Osteocyte (in vitro differentiated cells): ENCODE measurements at regions not wholly inside any gene's neighbourhood (a gene's known extent, or its start where the extent isn't known, plus 50 kb on each side); places are given as distances from the start of the nearest gene placed in this dataset.
A peak's percentile ranks its signal among the peaks of the same experiment; 100 is the strongest.

Experiments used
- DNase-seq: peaks from one replicate; pipeline ENCODE4 v3.0.0; 2021; ENCODE audit warnings: mixed read lengths; ENCODE audit not compliant: unreplicated experiment; ENCODE audit errors: extremely low spot score
- H3K27ac Mint-ChIP-seq: one replicate; pipeline ENCODE4 v1.8.0; 2021; ENCODE audit warnings: mild to moderate bottlenecking, mixed read lengths; ENCODE audit not compliant: unreplicated experiment
- H3K27me3 Mint-ChIP-seq: one replicate; pipeline ENCODE4 v1.8.0; 2021; ENCODE audit warnings: mixed read lengths; ENCODE audit not compliant: unreplicated experiment
- H3K36me3 Mint-ChIP-seq: one replicate; pipeline ENCODE4 v1.8.0; 2021; ENCODE audit warnings: mixed read lengths; ENCODE audit not compliant: unreplicated experiment
- H3K4me1 Mint-ChIP-seq: one replicate; pipeline ENCODE4 v1.8.0; 2021; ENCODE audit warnings: mixed read lengths; ENCODE audit not compliant: unreplicated experiment
- H3K4me3 Mint-ChIP-seq: one replicate; pipeline ENCODE4 v1.8.0; 2021; ENCODE audit warnings: mild to moderate bottlenecking, moderate library complexity, mixed read lengths; ENCODE audit not compliant: unreplicated experiment
- H3K9me3 Mint-ChIP-seq: one replicate; pipeline ENCODE4 v1.8.0; 2021; ENCODE audit warnings: mixed read lengths; ENCODE audit not compliant: unreplicated experiment
- CTCF ChIP-seq: fragments of 200-600 bp; sonication (generic); IDR thresholded peaks from 2 replicates; pipeline ENCODE4 v1.5.0; 2021; ENCODE audit warnings: antibody characterized with exemption, mild to moderate bottlenecking, moderate library complexity

GRCh38 chr11:95361180-95361579, 130.2 kb upstream of the SESN3 start:
- Mint-ChIP-seq H3K9me3 (no peaks in the 10 kb centered on the region), H3K27ac (no peak overlapping the region), H3K4me1 (peaks cover 43% of the 10 kb centered on the region), H3K36me3 (no peaks in the 10 kb centered on the region), H3K4me3 (no peak overlapping the region), H3K27me3 (no peaks in the 10 kb centered on the region)
- no peak for DNase-seq
- no peak for TF ChIP-seq CTCF

- no peak overlapping the region for H3K4me3 Mint-ChIP-seq
- peaks cover 44% of the 10 kb centered on the region for H3K4me1 Mint-ChIP-seq
- TF ChIP-seq CTCF: no peak
- H3K27me3 Mint-ChIP-seq: no peaks in the 10 kb centered on the region
- no peak for DNase-seq
- H3K27ac Mint-ChIP-seq: no peak overlapping the region
- H3K36me3 Mint-ChIP-seq: no peaks in the 10 kb centered on the region
- no peaks in the 10 kb centered on the region for H3K9me3 Mint-ChIP-seq
Measured at GRCh38 chr11:95360377-95361075, 129.5 kb upstream of the SESN3 start.

- no peak for TF ChIP-seq CTCF
- peaks cover 37% of the 10 kb centered on the region for H3K4me1 Mint-ChIP-seq
- no peaks in the 10 kb centered on the region for H3K27me3 Mint-ChIP-seq
- DNase-seq: no peak
- H3K27ac Mint-ChIP-seq: no peak overlapping the region
- H3K9me3 Mint-ChIP-seq: no peaks in the 10 kb centered on the region
- H3K4me3 Mint-ChIP-seq: no peak overlapping the region
- H3K36me3 Mint-ChIP-seq: no peaks in the 10 kb centered on the region
Measured at GRCh38 chr11:95359756-95360155, 128.8 kb upstream of the SESN3 start.

GRCh38 chr11:95359341-95359663, 128.3 kb upstream of the SESN3 start:
- no peak overlapping the region for H3K4me3 Mint-ChIP-seq
- no peaks in the 10 kb centered on the region for H3K36me3 Mint-ChIP-seq
- DNase-seq: no peak
- no peaks in the 10 kb centered on the region for H3K27me3 Mint-ChIP-seq
- TF ChIP-seq CTCF: no peak
- peak overlapping the region; percentile 34 for H3K27ac Mint-ChIP-seq
- no peaks in the 10 kb centered on the region for H3K9me3 Mint-ChIP-seq
- peaks cover 32% of the 10 kb centered on the region for H3K4me1 Mint-ChIP-seq

- H3K4me3 Mint-ChIP-seq: no peak overlapping the region
Measured at GRCh38 chr11:95358511-95359340, 127.7 kb upstream of the SESN3 start.

More at GRCh38 chr11:95358511-95359340, 127.7 kb upstream of the SESN3 start:
- Mint-ChIP-seq H3K9me3 (no peaks in the 10 kb centered on the region), H3K27ac (peak overlapping the region; percentile 34), H3K36me3 (no peaks in the 10 kb centered on the region), H3K27me3 (no peaks in the 10 kb centered on the region), H3K4me1 (peaks cover 26% of the 10 kb centered on the region)
- no peak for TF ChIP-seq CTCF
- no peak for DNase-seq
